ENCODE measurements at regions not wholly inside any gene's neighbourhood (a gene's known extent, or its start where the extent isn't known, plus 50 kb on each side); places are given as distances from the start of the nearest gene placed in this dataset.
"Not testable (repeated sequence)": the region's sequence is repeated elsewhere in the genome, so short reads cannot be mapped to it uniquely, and the experiment has no call there.

DNA sequence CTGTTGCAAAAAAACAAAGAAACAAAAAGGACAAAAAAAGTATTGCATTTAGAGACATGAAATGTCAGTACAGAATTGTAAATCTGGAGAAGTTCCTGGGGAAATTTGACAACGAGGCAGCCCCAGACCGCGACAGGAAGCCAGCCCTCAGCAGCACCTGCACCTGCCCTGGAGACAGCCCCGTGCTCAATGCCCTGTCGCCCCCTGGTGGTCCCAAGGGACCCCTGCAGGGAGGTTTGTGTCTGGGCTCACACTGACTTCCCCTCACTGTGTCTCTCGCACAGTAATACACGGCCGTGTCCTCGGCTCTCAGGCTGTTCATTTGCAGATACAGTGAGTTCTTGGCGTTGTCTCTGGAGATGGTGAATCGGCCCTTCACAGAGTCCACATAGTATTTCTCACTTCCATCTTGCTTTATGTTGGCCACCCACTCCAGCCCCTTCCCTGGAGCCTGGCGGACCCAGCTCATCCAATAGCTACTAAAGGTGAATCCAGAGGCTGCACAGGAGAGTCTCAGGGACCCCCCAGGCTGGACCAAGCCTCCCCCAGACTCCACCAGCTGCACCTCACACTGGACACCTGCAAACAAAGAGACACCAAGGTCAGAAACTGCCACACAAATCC is 535.6 kb downstream of the TMEM121 start:
- peaks cover 52% of the 10 kb centered on the region for H3K36me3 Mint-ChIP-seq (ENCODE audit: low read depth)
- not testable (repeated sequence) for H3K36me3 ChIP-seq (ENCODE audit: insufficient read depth); H3K4me3 ChIP-seq; H3K79me2 ChIP-seq (replicated peaks; ENCODE audit: insufficient read depth); H3K27ac ChIP-seq (ENCODE audit: low read depth); DNase-seq (ENCODE audit: low spot score); H3K4me1 Mint-ChIP-seq; ATAC-seq; H3F3A ChIP-seq (replicated peaks; ENCODE audit: low read depth); H3K9me2 ChIP-seq (ENCODE audit: insufficient read depth); H3K27ac Mint-ChIP-seq; H2AFZ ChIP-seq; H3K4me1 ChIP-seq (ENCODE audit: insufficient read depth); H3K27me3 ChIP-seq (ENCODE audit: insufficient read depth); H3K27me3 Mint-ChIP-seq (ENCODE audit: insufficient read depth, low read depth, poor library complexity); H4K20me1 ChIP-seq (replicated peaks; ENCODE audit: insufficient read depth); H3K4me3 Mint-ChIP-seq; H3K4me2 ChIP-seq
- TF ChIP-seq CTCF (conservative IDR thresholded peaks at IDR 0.05; ENCODE audit: low read depth in 2 of 2): 0 out of 4 replicates have a peak, but pooled peaks of 1 of the 2 experiments have one; percentile 3
- peaks cover 98% of the 10 kb centered on the region for H3K9me3 Mint-ChIP-seq

GRCh38 chr14:106062502-106063272 is 536.3 kb downstream of the TMEM121 start:
- Mint-ChIP-seq H3K36me3 (ENCODE audit: low read depth) (peaks cover 51% of the 10 kb centered on the region), H3K9me3 (peaks cover 98% of the 10 kb centered on the region)
- H3K27me3 ChIP-seq (ENCODE audit: insufficient read depth): no peaks in the 10 kb centered on the region
- TF ChIP-seq POLR2AphosphoS5 (IDR thresholded peaks at IDR 0.05; ENCODE audit: low read depth): no peak
- no peak for TF ChIP-seq CTCF (conservative IDR thresholded peaks at IDR 0.05; ENCODE audit: low read depth in 2 of 2)
- TF ChIP-seq STAT1 (IDR thresholded peaks at IDR 0.05; ENCODE audit: unreplicated experiment): no peak
- no peak for TF ChIP-seq ETS1 (IDR thresholded peaks at IDR 0.05)
- no peak for TF ChIP-seq CREB1 (CRISPR knock-in tag; IDR thresholded peaks at IDR 0.05; ENCODE audit: low read depth)
- no peak for TF ChIP-seq REST (IDR thresholded peaks at IDR 0.05; ENCODE audit: unreplicated experiment)
- TF ChIP-seq EZH2phosphoT487 (IDR thresholded peaks at IDR 0.05; ENCODE audit: unreplicated experiment): no peak
- TF ChIP-seq JUNB (IDR thresholded peaks at IDR 0.05; ENCODE audit: unreplicated experiment): no peak
- TF ChIP-seq ZNF114 (CRISPR knock-in tag; IDR thresholded peaks at IDR 0.05): no peak

More at GRCh38 chr14:106062502-106063272, 536.3 kb downstream of the TMEM121 start:
- Histone ChIP-seq H3F3A (replicated peaks; ENCODE audit: low read depth) (no peaks in the 10 kb centered on the region), H3K4me1 (ENCODE audit: insufficient read depth) (no peaks in the 10 kb centered on the region), H3K27ac (ENCODE audit: low read depth) (no peak overlapping the region), H3K4me2 (no peak overlapping the region), H4K20me1 (replicated peaks; ENCODE audit: insufficient read depth) (no peaks in the 10 kb centered on the region), H3K9me2 (ENCODE audit: insufficient read depth) (no peaks in the 10 kb centered on the region), H2AFZ (no peak overlapping the region), H3K4me3 (no peak overlapping the region), H3K79me2 (replicated peaks; ENCODE audit: insufficient read depth) (no peaks in the 10 kb centered on the region), H3K36me3 (ENCODE audit: insufficient read depth) (no peaks in the 10 kb centered on the region; the same call in 1 of the 2 replicates)
- no peak overlapping the region for H3K27ac Mint-ChIP-seq
- H3K4me1 Mint-ChIP-seq: no peaks in the 10 kb centered on the region
- no peak overlapping the region for H3K4me3 Mint-ChIP-seq
- DNase-seq (ENCODE audit: low spot score) (no peak), ATAC-seq (no peak)
- peaks cover 8% of the 10 kb centered on the region for H3K27me3 Mint-ChIP-seq (ENCODE audit: insufficient read depth, low read depth, poor library complexity)
